ENCODE measurements at regions not wholly inside any gene's neighbourhood (a gene's known extent, or its start where the extent isn't known, plus 50 kb on each side); places are given as distances from the start of the nearest gene placed in this dataset.

GRCh38 chr3:76673171-76673570, 366.7 kb upstream of the ROBO2 start:
- whole genome bisulfite sequencing (ENCODE audit: low lambda C conversion rate) = 56% methylated on average over 4 of the region's 4 CpGs
- no peak for DNase-seq

GRCh38 chr3:76679541-76679940, 360.4 kb upstream of the ROBO2 start:
- Histone ChIP-seq H3K27ac (ENCODE audit: low read depth in 2 of 2, low read length in 1 of 2) (no peak overlapping the region), H2AFZ (ENCODE audit: low read depth) (no peak overlapping the region), H3K4me2 (no peak overlapping the region), H3K9ac (no peak overlapping the region), H3F3A (replicated peaks; ENCODE audit: insufficient read depth) (no peaks in the 10 kb centered on the region), H3K79me2 (ENCODE audit: insufficient read depth) (no peaks in the 10 kb centered on the region), H4K20me1 (ENCODE audit: insufficient read depth) (no peaks in the 10 kb centered on the region), H3K9me3 (no peaks in the 10 kb centered on the region), H3K36me3 (replicated peaks in 1 of 2; ENCODE audit: control insufficient read depth in 1 of 2, insufficient read depth in 2 of 2, low read length in 1 of 2) (no peaks in the 10 kb centered on the region), H3K9me2 (no peaks in the 10 kb centered on the region), H3K4me1 (ENCODE audit: control insufficient read depth in 1 of 2, insufficient read depth in 2 of 2, low read depth in 1 of 2, low read length in 1 of 2) (no peaks in the 10 kb centered on the region; a peak in 1 of 4 replicates), H3K4me3 (ENCODE audit: low read depth in 2 of 2, low read length in 1 of 2) (no peak overlapping the region), H3K27me3 (ENCODE audit: insufficient read depth) (no peaks in the 10 kb centered on the region)
- ChIA-PET CTCF (interaction anchor here (0.6 to 2.4 kb wide), 20 partner anchors 10 to 1966 kb away, joined by 3 to 13 read pairs (median 4); no protein-coding TSS in a partner anchor), POLR2A (interaction anchor here (1.1 kb wide), 1 partner anchor 359 kb away, joined by 3 read pairs; no protein-coding TSS in a partner anchor)
- DNase-seq = no peak
- TF ChIP-seq USF1 (IDR thresholded peaks at IDR 0.05; ENCODE audit: borderline replicate concordance, low read depth) (no peak), CHD2 (IDR thresholded peaks at IDR 0.05; ENCODE audit: low read length, partially characterized antibody) (no peak), RAD21 (IDR thresholded peaks at IDR 0.05; ENCODE audit: low read length) (peak; percentile 60)

More at GRCh38 chr3:76673171-76673570, 366.7 kb upstream of the ROBO2 start:
- Histone ChIP-seq H3K27ac (ENCODE audit: low read depth in 2 of 2, low read length in 1 of 2) (no peak overlapping the region), H3K4me2 (no peak overlapping the region), H3K36me3 (replicated peaks in 1 of 2; ENCODE audit: control insufficient read depth in 1 of 2, insufficient read depth in 2 of 2, low read length in 1 of 2) (no peaks in the 10 kb centered on the region), H3K9ac (no peak overlapping the region), H3K79me2 (ENCODE audit: insufficient read depth) (no peaks in the 10 kb centered on the region), H3K4me1 (ENCODE audit: control insufficient read depth in 1 of 2, insufficient read depth in 2 of 2, low read depth in 1 of 2, low read length in 1 of 2) (no peaks in the 10 kb centered on the region), H3K4me3 (ENCODE audit: low read depth in 2 of 2, low read length in 1 of 2) (no peak overlapping the region), H3K9me3 (no peaks in the 10 kb centered on the region), H3K27me3 (ENCODE audit: insufficient read depth) (no peaks in the 10 kb centered on the region), H3F3A (replicated peaks; ENCODE audit: insufficient read depth) (no peaks in the 10 kb centered on the region), H4K20me1 (ENCODE audit: insufficient read depth) (no peaks in the 10 kb centered on the region), H2AFZ (ENCODE audit: low read depth) (no peak overlapping the region), H3K9me2 (no peaks in the 10 kb centered on the region)
- TF ChIP-seq TEAD4 (IDR thresholded peaks at IDR 0.05; ENCODE audit: borderline replicate concordance, insufficient read depth) = no peak
- no peak for TF ChIP-seq TAF1 (IDR thresholded peaks at IDR 0.05; ENCODE audit: borderline replicate concordance, low read depth, low read length)
- TF ChIP-seq RAD21 (IDR thresholded peaks at IDR 0.05; ENCODE audit: low read length) = no peak
- TF ChIP-seq YY1 (IDR thresholded peaks at IDR 0.05; ENCODE audit: low read depth) = no peak
- TF ChIP-seq CHD2 (IDR thresholded peaks at IDR 0.05; ENCODE audit: low read length, partially characterized antibody) = no peak
- no peak for TF ChIP-seq FOSL2 (IDR thresholded peaks at IDR 0.05; ENCODE audit: borderline replicate concordance, low read depth)
- TF ChIP-seq JUND (IDR thresholded peaks at IDR 0.05) = no peak
- no peak for TF ChIP-seq MAX (IDR thresholded peaks at IDR 0.05; ENCODE audit: low read depth)
- no peak for TF ChIP-seq MXI1 (IDR thresholded peaks at IDR 0.05; ENCODE audit: low read depth, low read length)
- no peak for TF ChIP-seq USF1 (IDR thresholded peaks at IDR 0.05; ENCODE audit: borderline replicate concordance, low read depth)
- no peak for TF ChIP-seq ELF1 (IDR thresholded peaks at IDR 0.05)
- ChIA-PET POLR2A (no interaction called here), CTCF (no interaction called here)
